SJSA1 (cell line): ENCODE measurements at regions not wholly inside any gene's neighbourhood (a gene's known extent, or its start where the extent isn't known, plus 50 kb on each side); places are given as distances from the start of the nearest gene placed in this dataset.

Experiments
- DNase-seq, 2 experiments: peaks; one replicate each; pipeline ENCODE4 v3.0.0-alpha.2; 2015 to 2020; ENCODE audit warnings: low spot score in 2 of 2, low read depth in 1 of 2
- H3K27ac ChIP-seq: fragments of 250-450 bp; sonication (Bioruptor Pico); 2 replicates; pipeline ENCODE4 v1.5.1; 2020; ENCODE audit warnings: mild to moderate bottlenecking, moderate library complexity
- H3K27me3 ChIP-seq: fragments of 250-450 bp; sonication (Bioruptor Pico); replicated peaks from 2 replicates; pipeline ENCODE4 v1.5.1; 2020; ENCODE audit warnings: mild to moderate bottlenecking, moderate library complexity
- H3K36me3 ChIP-seq: fragments of 250-450 bp; sonication (Bioruptor Pico); 2 replicates; pipeline ENCODE4 v1.5.1; 2020; ENCODE audit warnings: mild to moderate bottlenecking
- H3K4me1 ChIP-seq: fragments of 250-450 bp; sonication (Bioruptor Pico); replicated peaks from 2 replicates; pipeline ENCODE4 v1.6.1; 2021; ENCODE audit warnings: mild to moderate bottlenecking
- H3K4me3 ChIP-seq: fragments of 250-450 bp; sonication (Bioruptor Pico); 2 replicates; pipeline ENCODE4 v1.5.1; 2020; ENCODE audit warnings: mild to moderate bottlenecking
- H3K9me3 ChIP-seq: fragments of 250-450 bp; sonication (Bioruptor Pico); replicated peaks from 2 replicates; pipeline ENCODE4 v1.5.1; 2020; ENCODE audit warnings: mild to moderate bottlenecking

GRCh38 chr7:36035186-36035585 is 117.9 kb upstream of the EEPD1 start:
- Histone ChIP-seq H3K27ac (no peak overlapping the region), H3K4me3 (no peak overlapping the region), H3K36me3 (no peaks in the 10 kb centered on the region), H3K4me1 (peaks cover 10% of the 10 kb centered on the region), H3K27me3 (no peaks in the 10 kb centered on the region), H3K9me3 (no peaks in the 10 kb centered on the region)
- no peak for DNase-seq

- Histone ChIP-seq H3K27me3 (no peaks in the 10 kb centered on the region), H3K36me3 (no peaks in the 10 kb centered on the region), H3K4me1 (peaks cover 10% of the 10 kb centered on the region), H3K4me3 (no peak overlapping the region), H3K9me3 (no peaks in the 10 kb centered on the region), H3K27ac (no peak overlapping the region)
- DNase-seq: no peak
Observed at GRCh38 chr7:36036590-36036989, 116.5 kb upstream of the EEPD1 start.

GRCh38 chr7:36037121-36037662 is 115.9 kb upstream of the EEPD1 start:
- no peaks in the 10 kb centered on the region for H3K36me3 ChIP-seq
- no peak overlapping the region for H3K27ac ChIP-seq
- H3K4me1 ChIP-seq: peaks cover 10% of the 10 kb centered on the region
- no peak overlapping the region for H3K4me3 ChIP-seq
- H3K27me3 ChIP-seq: no peaks in the 10 kb centered on the region
- peak in 1 of 2 experiments; percentile 13 for DNase-seq
- no peaks in the 10 kb centered on the region for H3K9me3 ChIP-seq

GRCh38 chr7:36038063-36038721 is 114.9 kb upstream of the EEPD1 start:
- Histone ChIP-seq H3K4me3 (no peak overlapping the region), H3K36me3 (no peaks in the 10 kb centered on the region), H3K27me3 (no peaks in the 10 kb centered on the region), H3K4me1 (peaks cover 10% of the 10 kb centered on the region), H3K9me3 (no peaks in the 10 kb centered on the region), H3K27ac (no peak overlapping the region)
- DNase-seq: no peak

GRCh38 chr7:36039243-36039642 is 113.8 kb upstream of the EEPD1 start:
- H3K27ac ChIP-seq: no peak overlapping the region

GRCh38 chr7:36039671-36040070 is 113.4 kb upstream of the EEPD1 start:
- no peak overlapping the region for H3K27ac ChIP-seq
- H3K27me3 ChIP-seq: no peaks in the 10 kb centered on the region
- H3K4me1 ChIP-seq: peaks cover 10% of the 10 kb centered on the region
- H3K9me3 ChIP-seq: no peaks in the 10 kb centered on the region
- no peak overlapping the region for H3K4me3 ChIP-seq
- H3K36me3 ChIP-seq: no peaks in the 10 kb centered on the region
- no peak for DNase-seq

More at GRCh38 chr7:36039243-36039642, 113.8 kb upstream of the EEPD1 start:
- no peak for DNase-seq
- Histone ChIP-seq H3K4me3 (no peak overlapping the region), H3K4me1 (peaks cover 10% of the 10 kb centered on the region), H3K27me3 (no peaks in the 10 kb centered on the region), H3K36me3 (no peaks in the 10 kb centered on the region), H3K9me3 (no peaks in the 10 kb centered on the region)

GRCh38 chr7:36040679-36041078 is 112.4 kb upstream of the EEPD1 start:
- Histone ChIP-seq H3K27me3 (no peaks in the 10 kb centered on the region), H3K36me3 (no peaks in the 10 kb centered on the region), H3K4me1 (peaks cover 10% of the 10 kb centered on the region), H3K27ac (no peak overlapping the region), H3K4me3 (no peak overlapping the region), H3K9me3 (no peaks in the 10 kb centered on the region)
- DNase-seq: no peak

- H3K27ac ChIP-seq: no peak overlapping the region
- H3K4me3 ChIP-seq: no peak overlapping the region
- DNase-seq: no peak
- H3K27me3 ChIP-seq: no peaks in the 10 kb centered on the region
- H3K36me3 ChIP-seq: no peaks in the 10 kb centered on the region
- no peaks in the 10 kb centered on the region for H3K9me3 ChIP-seq
- no peaks in the 10 kb centered on the region; the same call in none of the 2 replicates for H3K4me1 ChIP-seq
Observed at GRCh38 chr7:36044101-36044892, 108.8 kb upstream of the EEPD1 start.

GRCh38 chr7:36045326-36045725 is 107.7 kb upstream of the EEPD1 start:
- H3K9me3 ChIP-seq: no peaks in the 10 kb centered on the region

GRCh38 chr7:36045830-36046341 is 107.2 kb upstream of the EEPD1 start:
- DNase-seq: no peak
- Histone ChIP-seq H3K4me1 (no peaks in the 10 kb centered on the region; the same call in none of the 2 replicates), H3K36me3 (no peaks in the 10 kb centered on the region), H3K9me3 (no peaks in the 10 kb centered on the region), H3K4me3 (no peak overlapping the region), H3K27ac (no peak overlapping the region), H3K27me3 (no peaks in the 10 kb centered on the region)

More at GRCh38 chr7:36045326-36045725, 107.7 kb upstream of the EEPD1 start:
- Histone ChIP-seq H3K4me3 (no peak overlapping the region), H3K27me3 (no peaks in the 10 kb centered on the region), H3K27ac (no peak overlapping the region), H3K36me3 (no peaks in the 10 kb centered on the region), H3K4me1 (no peaks in the 10 kb centered on the region; the same call in none of the 2 replicates)
- DNase-seq: no peak

GRCh38 chr7:36047091-36047658 is 105.9 kb upstream of the EEPD1 start:
- DNase-seq: no peak
- no peaks in the 10 kb centered on the region; the same call in none of the 2 replicates for H3K4me1 ChIP-seq
- no peaks in the 10 kb centered on the region for H3K36me3 ChIP-seq
- H3K27me3 ChIP-seq: no peaks in the 10 kb centered on the region
- no peak overlapping the region for H3K4me3 ChIP-seq
- no peak overlapping the region for H3K27ac ChIP-seq
- H3K9me3 ChIP-seq: no peaks in the 10 kb centered on the region

- no peak overlapping the region for H3K4me3 ChIP-seq
- H3K27me3 ChIP-seq: no peaks in the 10 kb centered on the region
- no peaks in the 10 kb centered on the region for H3K9me3 ChIP-seq
- H3K27ac ChIP-seq: no peak overlapping the region
- no peak for DNase-seq
- H3K4me1 ChIP-seq: no peaks in the 10 kb centered on the region; the same call in none of the 2 replicates
- H3K36me3 ChIP-seq: no peaks in the 10 kb centered on the region
Observed at GRCh38 chr7:36048141-36048901, 104.7 kb upstream of the EEPD1 start.

- no peak overlapping the region for H3K4me3 ChIP-seq
- no peak for DNase-seq
- H3K36me3 ChIP-seq: no peaks in the 10 kb centered on the region
- no peaks in the 10 kb centered on the region; the same call in none of the 2 replicates for H3K4me1 ChIP-seq
- H3K9me3 ChIP-seq: no peaks in the 10 kb centered on the region
- no peaks in the 10 kb centered on the region for H3K27me3 ChIP-seq
- no peak overlapping the region for H3K27ac ChIP-seq
Observed at GRCh38 chr7:36048902-36049240, 104.2 kb upstream of the EEPD1 start.
